ENCODE measurements at regions not wholly inside any gene's neighbourhood (a gene's known extent, or its start where the extent isn't known, plus 50 kb on each side); places are given as distances from the start of the nearest gene placed in this dataset.

DNA sequence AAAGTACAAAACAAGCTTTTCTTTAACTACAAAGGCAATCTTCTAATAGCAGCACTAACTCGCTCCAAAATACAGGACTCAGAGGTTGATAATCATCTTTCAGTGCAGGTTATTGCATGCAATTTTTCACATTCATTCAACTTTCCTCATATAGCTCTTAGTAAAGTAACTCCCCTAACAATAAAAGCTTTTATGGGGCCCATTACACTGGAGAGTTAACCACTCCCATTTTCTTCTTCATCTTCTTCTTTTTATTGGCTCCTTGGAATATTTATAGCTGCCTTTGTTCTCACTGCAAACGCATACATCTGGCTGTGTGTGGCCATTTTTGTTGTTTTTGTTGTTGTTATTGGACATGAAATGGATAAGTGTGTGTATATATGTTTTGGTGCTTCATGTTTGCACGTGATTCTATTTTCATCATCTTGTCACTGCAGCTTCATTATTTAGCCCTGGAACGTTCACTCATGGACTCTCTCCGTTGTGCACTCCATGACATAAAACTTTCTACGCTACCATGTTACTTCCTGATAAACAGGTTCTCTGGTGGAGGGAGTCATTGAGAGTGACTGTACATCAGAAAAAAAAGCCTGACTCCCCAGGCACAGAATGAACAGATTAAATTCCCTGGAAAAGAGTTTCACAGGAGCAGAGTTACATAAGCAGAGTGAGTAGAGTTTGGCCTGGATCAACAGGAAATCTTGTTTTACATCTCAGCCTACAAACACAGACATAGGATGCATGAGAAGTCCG lies 236.4 kb upstream of the SP4 start:
- in situ Hi-C loops (cut with MboI; ENCODE audit: low sequenced_read_pairs) = no loop called here
- DNase-seq = no peak
- H4K5ac ChIP-seq (ENCODE audit: low read depth, low read length) = no peak overlapping the region
- no peak overlapping the region for H3K27ac ChIP-seq (ENCODE audit: insufficient read depth, low read length)
- no peak overlapping the region for H3K18ac ChIP-seq (ENCODE audit: low read depth, low read length)
- H3K9me1 ChIP-seq (ENCODE audit: insufficient read depth, low read length) = no peaks in the 10 kb centered on the region
- no peak overlapping the region for H3K56ac ChIP-seq (ENCODE audit: extremely low read depth, insufficient read depth, low read length)
- intact Hi-C loops (cut with micrococcal nuclease) = no loop called here
- no peak overlapping the region for H3K9ac ChIP-seq (ENCODE audit: low read depth, low read length)
- no peak overlapping the region for H3K4ac ChIP-seq (ENCODE audit: low read depth, low read length)
- H2BK15ac ChIP-seq (ENCODE audit: low read depth, low read length) = no peak overlapping the region
- no peak overlapping the region for H3K14ac ChIP-seq (replicated peaks; ENCODE audit: low read depth, low read length)
- CTCF ChIA-PET = no interaction called here
- BruUV-seq (replicated peaks) = no TSS peak
- no peak overlapping the region for H2BK5ac ChIP-seq (ENCODE audit: low read depth, low read length, poor library complexity, severe bottlenecking)
- POLR2A ChIA-PET (ENCODE audit: unreplicated experiment) = no interaction called here
- WGBS, 2 experiments (ENCODE audit: extremely low coverage in 2 of 2, insufficient read length in 1 of 2) = 57% methylated on average over 1 of the region's 7 CpGs; no CpG with 5 or more reads in 1 of the 2 experiments
- no peaks in the 10 kb centered on the region for H3K27me3 ChIP-seq (ENCODE audit: control insufficient read depth, insufficient read depth, low read length)
- no peaks in the 10 kb centered on the region for H3K4me1 ChIP-seq (ENCODE audit: control insufficient read depth, insufficient read depth, low read length)
- H2BK120ac ChIP-seq (ENCODE audit: low read depth, low read length) = no peak overlapping the region
- no peak for TF ChIP-seq MAZ (IDR thresholded peaks at IDR 0.05; ENCODE audit: borderline replicate concordance, low read depth, low read length)
- TF ChIP-seq, protein P1, sequence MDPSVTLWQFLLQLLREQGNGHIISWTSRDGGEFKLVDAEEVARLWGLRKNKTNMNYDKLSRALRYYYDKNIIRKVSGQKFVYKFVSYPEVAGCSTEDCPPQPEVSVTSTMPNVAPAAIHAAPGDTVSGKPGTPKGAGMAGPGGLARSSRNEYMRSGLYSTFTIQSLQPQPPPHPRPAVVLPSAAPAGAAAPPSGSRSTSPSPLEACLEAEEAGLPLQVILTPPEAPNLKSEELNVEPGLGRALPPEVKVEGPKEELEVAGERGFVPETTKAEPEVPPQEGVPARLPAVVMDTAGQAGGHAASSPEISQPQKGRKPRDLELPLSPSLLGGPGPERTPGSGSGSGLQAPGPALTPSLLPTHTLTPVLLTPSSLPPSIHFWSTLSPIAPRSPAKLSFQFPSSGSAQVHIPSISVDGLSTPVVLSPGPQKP (IDR thresholded peaks at IDR 0.05; ENCODE audit: borderline replicate concordance, low read depth, low read length) = no peak
- no peaks in the 10 kb centered on the region for H3K79me1 ChIP-seq (ENCODE audit: low read depth in 1 of 2, low read length in 2 of 2)
- no peak overlapping the region for H3K4me3 ChIP-seq (ENCODE audit: insufficient read depth, low read depth, low read length)
- H3K23ac ChIP-seq (ENCODE audit: low read depth, low read length) = no peak overlapping the region
- peaks cover 19% of the 10 kb centered on the region for H3K9me3 ChIP-seq (ENCODE audit: control insufficient read depth, insufficient read depth, low read length)
- H2BK20ac ChIP-seq (ENCODE audit: low read depth, low read length) = no peak overlapping the region
- H3K36me3 ChIP-seq (ENCODE audit: control insufficient read depth, insufficient read depth, low read length) = no peaks in the 10 kb centered on the region
- no peak overlapping the region for H2AK9ac ChIP-seq (replicated peaks; ENCODE audit: low read depth, low read length, poor library complexity)
- H4K91ac ChIP-seq (ENCODE audit: insufficient read depth, low read depth, low read length) = no peak overlapping the region
- no peaks in the 10 kb centered on the region for H4K20me1 ChIP-seq (ENCODE audit: insufficient read depth, low read length)
- H4K8ac ChIP-seq (ENCODE audit: low read depth in 2 of 2, low read length in 2 of 2) = no peak overlapping the region
- H3K4me2 ChIP-seq (ENCODE audit: low read depth, low read length) = no peak overlapping the region
- H2AFZ ChIP-seq (replicated peaks; ENCODE audit: low read length, poor library complexity) = no peak overlapping the region
- ATAC-seq (ENCODE audit: low read depth) = no peak
- H2AK5ac ChIP-seq (ENCODE audit: low read depth, low read length) = no peak overlapping the region
- dilution Hi-C loops (cut with HindIII; ENCODE audit: low sequenced_read_pairs, unreplicated experiment) = no loop called here
